Mesothelial cell of epicardium (in vitro differentiated cells): ENCODE measurements at regions not wholly inside any gene's neighbourhood (a gene's known extent, or its start where the extent isn't known, plus 50 kb on each side); places are given as distances from the start of the nearest gene placed in this dataset.

ENCODE experiments used
- DNase-seq, 2 experiments: peaks; one replicate each; pipeline ENCODE4 v3.0.0; 2021; ENCODE audit warnings: low spot score in 2 of 2; ENCODE audit not compliant: unreplicated experiment in 2 of 2
- H3K27ac Mint-ChIP-seq: 2 replicates; pipeline ENCODE4 v1.8.0; 2021; ENCODE audit warnings: mixed read lengths
- H3K27me3 Mint-ChIP-seq: 2 replicates; pipeline ENCODE4 v1.8.0; 2021; ENCODE audit warnings: low read depth, mixed read lengths
- H3K36me3 Mint-ChIP-seq: 2 replicates; pipeline ENCODE4 v1.8.0; 2021; ENCODE audit warnings: mixed read lengths
- H3K4me1 Mint-ChIP-seq: 2 replicates; pipeline ENCODE4 v1.8.0; 2021; ENCODE audit warnings: mixed read lengths
- H3K4me3 Mint-ChIP-seq: 2 replicates; pipeline ENCODE4 v1.8.0; 2021; ENCODE audit warnings: mild to moderate bottlenecking, moderate library complexity, mixed read lengths
- H3K9me3 Mint-ChIP-seq: 2 replicates; pipeline ENCODE4 v1.8.0; 2021; ENCODE audit warnings: mixed read lengths
- TF ChIP-seq, protein P1 (sequence below): fragments of 200-600 bp; sonication (generic); IDR thresholded peaks from one replicate; pipeline ENCODE4 v1.5.0; 2021; ENCODE audit warnings: antibody characterized with exemption; ENCODE audit not compliant: unreplicated experiment

DNA sequence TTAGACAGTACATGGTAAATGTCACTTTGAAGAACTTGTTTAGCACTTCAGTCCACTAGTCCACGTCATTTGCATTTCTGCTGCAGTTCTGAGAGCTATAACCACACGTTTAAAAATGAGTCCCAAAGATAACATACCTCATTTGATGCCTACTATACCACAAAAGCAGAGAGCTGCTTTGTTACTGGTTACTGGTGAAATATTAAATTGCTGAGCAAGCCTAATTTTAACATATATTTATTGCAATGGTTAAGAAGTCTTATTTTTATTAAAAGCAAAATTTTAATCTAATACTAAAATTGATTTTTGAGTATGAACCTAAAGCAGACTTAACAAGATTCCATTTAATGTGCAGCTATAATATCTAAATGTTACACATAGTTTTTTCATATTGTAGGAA is 1949.7 kb upstream of the PRR20A start:
- Mint-ChIP-seq H3K9me3 (peaks cover 20% of the 10 kb centered on the region), H3K4me3 (no peak overlapping the region), H3K27ac (no peak overlapping the region), H3K36me3 (no peaks in the 10 kb centered on the region), H3K4me1 (no peaks in the 10 kb centered on the region), H3K27me3 (no peaks in the 10 kb centered on the region)
- no peak for DNase-seq
- TF ChIP-seq, protein P1, sequence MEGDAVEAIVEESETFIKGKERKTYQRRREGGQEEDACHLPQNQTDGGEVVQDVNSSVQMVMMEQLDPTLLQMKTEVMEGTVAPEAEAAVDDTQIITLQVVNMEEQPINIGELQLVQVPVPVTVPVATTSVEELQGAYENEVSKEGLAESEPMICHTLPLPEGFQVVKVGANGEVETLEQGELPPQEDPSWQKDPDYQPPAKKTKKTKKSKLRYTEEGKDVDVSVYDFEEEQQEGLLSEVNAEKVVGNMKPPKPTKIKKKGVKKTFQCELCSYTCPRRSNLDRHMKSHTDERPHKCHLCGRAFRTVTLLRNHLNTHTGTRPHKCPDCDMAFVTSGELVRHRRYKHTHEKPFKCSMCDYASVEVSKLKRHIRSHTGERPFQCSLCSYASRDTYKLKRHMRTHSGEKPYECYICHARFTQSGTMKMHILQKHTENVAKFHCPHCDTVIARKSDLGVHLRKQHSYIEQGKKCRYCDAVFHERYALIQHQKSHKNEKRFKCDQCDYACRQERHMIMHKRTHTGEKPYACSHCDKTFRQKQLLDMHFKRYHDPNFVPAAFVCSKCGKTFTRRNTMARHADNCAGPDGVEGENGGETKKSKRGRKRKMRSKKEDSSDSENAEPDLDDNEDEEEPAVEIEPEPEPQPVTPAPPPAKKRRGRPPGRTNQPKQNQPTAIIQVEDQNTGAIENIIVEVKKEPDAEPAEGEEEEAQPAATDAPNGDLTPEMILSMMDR, result no peak

DNA sequence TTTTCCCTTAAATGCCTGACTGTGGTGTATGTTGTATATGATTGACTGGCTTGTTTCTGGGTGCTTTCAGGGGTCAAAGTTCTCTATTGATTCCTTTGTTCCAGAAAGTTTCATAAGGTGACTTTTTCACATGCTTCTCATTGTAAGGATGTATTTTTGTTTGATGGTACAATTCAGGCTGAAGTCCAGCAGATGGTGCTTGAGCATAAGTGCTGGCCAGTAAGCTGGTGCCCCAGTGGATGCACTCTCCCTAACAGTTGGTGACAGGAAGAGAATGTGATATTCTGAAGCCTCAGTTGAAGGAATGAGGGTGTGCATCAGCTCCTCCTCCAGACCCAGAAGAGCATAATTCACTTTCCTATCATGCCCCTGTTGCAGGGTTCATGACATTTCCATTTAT is 1941.6 kb upstream of the PRR20A start:
- H3K9me3 Mint-ChIP-seq, result peaks cover 29% of the 10 kb centered on the region
- H3K27me3 Mint-ChIP-seq, result no peaks in the 10 kb centered on the region
- no peak for DNase-seq
- no peak overlapping the region for H3K27ac Mint-ChIP-seq
- no peak overlapping the region for H3K4me3 Mint-ChIP-seq
- H3K4me1 Mint-ChIP-seq, result peaks cover 2% of the 10 kb centered on the region
- peaks cover 2% of the 10 kb centered on the region for H3K36me3 Mint-ChIP-seq
- TF ChIP-seq, protein P1, result no peak

DNA sequence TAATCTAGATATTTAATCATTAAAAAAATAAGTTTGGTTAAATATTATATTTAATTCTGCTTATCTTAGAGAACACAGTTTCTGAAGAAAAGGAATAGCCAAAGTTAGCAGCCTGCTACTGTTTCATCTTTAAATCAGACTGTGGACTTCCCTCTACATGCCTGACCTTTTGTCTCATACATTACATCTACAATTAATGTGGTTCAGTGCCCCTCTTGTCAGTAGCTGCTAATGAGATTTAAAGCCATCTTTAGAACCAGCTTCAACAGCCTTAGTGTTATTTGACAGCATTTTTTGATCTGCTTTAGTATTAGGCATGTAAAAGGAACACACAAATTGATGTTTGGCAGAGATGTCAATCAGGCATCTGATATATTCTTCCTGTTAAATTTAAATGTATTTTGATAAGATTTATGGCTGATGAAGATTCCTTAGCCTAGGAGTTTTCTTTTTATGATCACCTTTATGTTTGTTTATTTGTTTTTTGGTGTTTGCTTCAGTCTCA is 1925.8 kb upstream of the PRR20A start:
- no peaks in the 10 kb centered on the region for H3K4me1 Mint-ChIP-seq
- no peak overlapping the region for H3K27ac Mint-ChIP-seq
- DNase-seq, result no peak
- H3K4me3 Mint-ChIP-seq, result no peak overlapping the region
- no peaks in the 10 kb centered on the region for H3K36me3 Mint-ChIP-seq
- TF ChIP-seq, protein P1, result no peak
- H3K9me3 Mint-ChIP-seq, result no peaks in the 10 kb centered on the region
- H3K27me3 Mint-ChIP-seq, result no peaks in the 10 kb centered on the region

DNA sequence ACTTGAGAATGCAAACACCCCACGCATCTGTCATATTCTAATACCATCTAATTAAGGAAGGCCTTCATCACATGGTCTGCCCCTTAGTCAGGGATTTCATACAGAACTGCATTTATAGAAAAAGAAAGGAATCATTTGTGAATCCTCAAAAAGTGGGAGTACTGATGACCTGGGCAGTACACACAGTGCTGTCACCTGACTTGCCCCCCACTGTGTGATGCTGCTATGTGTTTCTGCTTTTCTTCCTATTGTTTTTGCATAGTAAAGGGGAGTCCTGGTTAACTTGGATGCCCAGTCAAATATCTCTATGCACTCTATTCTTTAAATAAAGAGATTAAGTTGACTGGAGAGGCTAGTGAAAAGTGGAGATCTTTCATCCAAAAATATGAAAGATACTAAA is 1921.2 kb upstream of the PRR20A start:
- no peak overlapping the region for H3K27ac Mint-ChIP-seq
- no peaks in the 10 kb centered on the region for H3K27me3 Mint-ChIP-seq
- no peaks in the 10 kb centered on the region for H3K36me3 Mint-ChIP-seq
- H3K4me1 Mint-ChIP-seq, result no peaks in the 10 kb centered on the region
- no peak for DNase-seq
- TF ChIP-seq, protein P1, result no peak
- H3K9me3 Mint-ChIP-seq, result no peaks in the 10 kb centered on the region
- H3K4me3 Mint-ChIP-seq, result no peak overlapping the region

DNA sequence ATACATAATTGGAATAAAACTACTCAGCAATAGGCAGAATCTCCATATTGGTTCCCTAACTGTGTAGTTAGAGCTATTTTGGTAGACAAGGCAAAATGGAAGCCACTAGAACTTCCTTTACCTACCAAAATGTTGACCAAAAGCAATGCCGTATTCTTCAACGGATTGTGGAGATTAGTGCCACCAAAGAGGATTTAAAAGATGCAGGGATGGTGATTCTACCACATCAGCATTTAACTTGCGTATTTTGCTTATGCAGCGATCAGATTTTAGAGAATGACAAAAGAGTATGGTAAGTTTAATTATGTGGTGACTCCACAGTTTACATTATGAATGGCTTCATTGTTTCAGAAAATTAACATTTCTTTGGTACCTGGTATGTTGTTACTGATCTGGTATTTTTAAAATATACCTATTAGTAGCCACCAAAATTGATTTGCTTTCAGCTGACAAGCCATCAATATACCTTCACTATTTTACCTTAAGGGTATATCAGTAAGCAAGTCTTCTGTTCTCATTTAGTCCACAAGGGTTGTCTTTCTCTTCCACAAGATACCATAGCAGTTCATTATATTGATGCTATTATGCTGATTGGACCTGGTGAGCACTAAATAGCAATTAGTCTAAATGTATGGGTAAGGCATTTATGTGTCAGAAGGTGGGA is 1910.7 kb upstream of the PRR20A start:
- H3K27ac Mint-ChIP-seq, result no peak overlapping the region
- no peak overlapping the region for H3K4me3 Mint-ChIP-seq
- no peaks in the 10 kb centered on the region for H3K27me3 Mint-ChIP-seq
- DNase-seq, result no peak
- peaks cover 3% of the 10 kb centered on the region for H3K9me3 Mint-ChIP-seq
- H3K4me1 Mint-ChIP-seq, result peaks cover 10% of the 10 kb centered on the region
- TF ChIP-seq, protein P1, result no peak
- H3K36me3 Mint-ChIP-seq, result no peaks in the 10 kb centered on the region

DNA sequence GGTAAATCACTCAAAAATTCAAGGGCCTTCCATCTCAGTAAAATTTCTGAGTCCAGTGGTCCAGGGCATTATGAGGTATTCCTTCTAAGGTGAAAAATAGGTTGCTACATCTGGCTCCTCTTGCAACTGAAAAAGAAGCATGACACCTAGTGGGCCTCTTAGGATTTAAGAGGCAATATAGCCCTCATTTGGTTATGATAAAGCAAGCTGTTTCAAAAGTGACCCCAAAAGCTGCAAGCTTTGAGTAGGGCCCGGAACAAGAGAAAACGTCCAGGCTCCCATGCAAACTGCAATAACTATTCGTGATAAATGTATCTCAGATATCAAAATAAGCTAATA is 1910.2 kb upstream of the PRR20A start:
- Mint-ChIP-seq H3K4me1 (peaks cover 10% of the 10 kb centered on the region), H3K36me3 (no peaks in the 10 kb centered on the region), H3K9me3 (peaks cover 3% of the 10 kb centered on the region), H3K27ac (no peak overlapping the region), H3K4me3 (no peak overlapping the region), H3K27me3 (no peaks in the 10 kb centered on the region)
- DNase-seq, result no peak
- TF ChIP-seq, protein P1, result no peak
